ENCODE measurements at regions not wholly inside any gene's neighbourhood (a gene's known extent, or its start where the extent isn't known, plus 50 kb on each side); places are given as distances from the start of the nearest gene placed in this dataset.

DNA sequence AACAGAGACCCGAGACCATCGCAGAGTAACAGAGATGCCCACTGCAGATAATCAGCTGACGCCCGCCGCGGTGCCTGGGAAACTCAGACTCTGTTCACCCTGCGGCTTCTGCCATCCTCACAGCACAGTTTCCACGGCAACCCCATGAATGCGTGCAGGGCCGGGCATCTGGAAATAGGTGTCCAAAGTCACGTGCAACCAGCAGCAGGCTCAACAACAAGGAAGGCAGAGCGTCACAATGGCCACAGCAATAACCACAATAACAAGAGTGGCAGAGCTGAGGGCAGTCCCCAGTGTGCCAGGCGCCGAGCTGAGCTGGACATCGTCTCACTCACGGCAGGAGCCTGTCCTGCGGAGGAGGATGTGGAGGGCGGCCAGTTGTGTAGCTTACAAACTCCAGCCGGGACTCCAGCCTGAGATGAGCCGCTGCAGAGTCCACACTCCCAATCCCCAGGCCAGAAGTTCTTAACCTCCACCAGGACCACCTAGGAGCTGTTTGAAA, 102.0 kb downstream of the CRYAA start:
- TF ChIP-seq EZH2 (IDR thresholded peaks at IDR 0.05) (no peak), POLR2AphosphoS5 (IDR thresholded peaks at IDR 0.05; ENCODE audit: borderline replicate concordance, low read depth, low read length) (no peak), FOXP2 (optimal IDR thresholded peaks at IDR 0.05; ENCODE audit: control extremely low read depth, extremely low read length, insufficient read depth) (no peak)

Measured in SK-N-MC (cell line).